ENCODE measurements at regions not wholly inside any gene's neighbourhood (a gene's known extent, or its start where the extent isn't known, plus 50 kb on each side); places are given as distances from the start of the nearest gene placed in this dataset.
A peak's percentile ranks its signal among the peaks of the same experiment; 100 is the strongest.

GRCh38 chr1:219521325-219521724, 91.6 kb downstream of the ZC3H11B start:
- H3K27me3 ChIP-seq (replicated peaks; ENCODE audit: control insufficient read depth, insufficient read depth, low read length) = no peaks in the 10 kb centered on the region
- H3K4me1 ChIP-seq (ENCODE audit: control insufficient read depth, insufficient read depth, low read length) = peaks cover 26% of the 10 kb centered on the region
- peak overlapping the region; percentile 60 for H3K9ac ChIP-seq (ENCODE audit: low read length)
- peaks cover 3% of the 10 kb centered on the region for H3K9me3 ChIP-seq (ENCODE audit: control insufficient read depth, low read length)
- H3K4me3 ChIP-seq (ENCODE audit: low read length) = no peak overlapping the region
- H3K36me3 ChIP-seq (ENCODE audit: control insufficient read depth, insufficient read depth, low read length, severe bottlenecking) = no peaks in the 10 kb centered on the region
- DNase-seq (ENCODE audit: low read depth) = no peak

- H3K27me3 ChIP-seq (replicated peaks; ENCODE audit: control insufficient read depth, insufficient read depth, low read length) = no peaks in the 10 kb centered on the region
- no peaks in the 10 kb centered on the region for H3K36me3 ChIP-seq (ENCODE audit: control insufficient read depth, insufficient read depth, low read length, severe bottlenecking)
- no peak for DNase-seq (ENCODE audit: low read depth)
- H3K4me3 ChIP-seq (ENCODE audit: low read length) = no peak overlapping the region
- peaks cover 26% of the 10 kb centered on the region for H3K4me1 ChIP-seq (ENCODE audit: control insufficient read depth, insufficient read depth, low read length)
- H3K9ac ChIP-seq (ENCODE audit: low read length) = no peak overlapping the region
- H3K9me3 ChIP-seq (ENCODE audit: control insufficient read depth, low read length) = no peaks in the 10 kb centered on the region
Measured at GRCh38 chr1:219520241-219520640, 92.7 kb downstream of the ZC3H11B start.

DNA sequence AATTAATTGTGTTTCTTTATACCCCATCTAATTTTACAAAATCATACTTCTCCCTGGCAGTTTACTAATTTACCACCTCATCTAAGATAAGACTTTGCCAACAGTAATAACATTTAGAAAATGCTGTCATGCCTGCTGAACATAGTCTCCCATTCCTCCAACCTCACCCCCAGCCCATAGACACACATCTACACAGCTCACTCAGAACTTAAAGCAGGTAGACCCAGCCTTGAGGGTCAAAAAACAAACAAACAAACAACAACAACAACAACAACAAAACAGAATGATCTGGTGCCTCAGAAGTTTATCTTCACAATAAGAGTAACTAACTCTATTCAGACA, 94.0 kb downstream of the ZC3H11B start:
- Histone ChIP-seq H3K4me1 (ENCODE audit: control insufficient read depth, insufficient read depth, low read length) (peaks cover 26% of the 10 kb centered on the region), H3K4me3 (ENCODE audit: low read length) (no peak overlapping the region), H3K9ac (ENCODE audit: low read length) (no peak overlapping the region), H3K9me3 (ENCODE audit: control insufficient read depth, low read length) (peaks cover 2% of the 10 kb centered on the region), H3K27me3 (replicated peaks; ENCODE audit: control insufficient read depth, insufficient read depth, low read length) (no peaks in the 10 kb centered on the region), H3K36me3 (ENCODE audit: control insufficient read depth, insufficient read depth, low read length, severe bottlenecking) (no peaks in the 10 kb centered on the region)
- DNase-seq (ENCODE audit: low read depth) = peak; percentile 2

GRCh38 chr1:219518168-219518906, 94.6 kb downstream of the ZC3H11B start:
- H3K36me3 ChIP-seq (ENCODE audit: control insufficient read depth, insufficient read depth, low read length, severe bottlenecking) = no peaks in the 10 kb centered on the region
- H3K27me3 ChIP-seq (replicated peaks; ENCODE audit: control insufficient read depth, insufficient read depth, low read length) = no peaks in the 10 kb centered on the region
- peaks cover 26% of the 10 kb centered on the region for H3K4me1 ChIP-seq (ENCODE audit: control insufficient read depth, insufficient read depth, low read length)
- DNase-seq (ENCODE audit: low read depth) = peak; percentile 73
- H3K9me3 ChIP-seq (ENCODE audit: control insufficient read depth, low read length) = peaks cover 2% of the 10 kb centered on the region
- no peak overlapping the region for H3K9ac ChIP-seq (ENCODE audit: low read length)
- no peak overlapping the region for H3K4me3 ChIP-seq (ENCODE audit: low read length)

DNA sequence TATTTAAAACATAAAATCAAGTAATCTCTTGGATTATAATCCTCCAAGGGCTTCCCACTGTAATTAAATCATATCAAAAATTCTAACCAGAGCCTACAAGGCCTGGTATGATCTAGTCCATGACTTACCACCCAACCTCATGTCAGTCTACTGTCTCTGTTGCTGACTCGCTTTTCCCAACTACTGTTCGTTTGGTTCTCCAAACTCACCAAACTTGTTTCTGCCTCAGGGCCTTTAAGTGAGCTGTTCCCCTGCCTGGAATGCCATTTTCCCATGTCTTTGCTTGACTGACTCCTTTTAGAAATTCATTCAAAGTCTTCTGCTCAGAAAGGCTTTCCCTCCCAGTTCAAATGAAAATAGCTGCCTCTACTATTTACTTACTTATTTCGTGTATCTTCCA, 95.9 kb downstream of the ZC3H11B start:
- no peaks in the 10 kb centered on the region for H3K27me3 ChIP-seq (replicated peaks; ENCODE audit: control insufficient read depth, insufficient read depth, low read length)
- H3K9ac ChIP-seq (ENCODE audit: low read length) = no peak overlapping the region
- no peak for DNase-seq (ENCODE audit: low read depth)
- H3K4me1 ChIP-seq (ENCODE audit: control insufficient read depth, insufficient read depth, low read length) = peaks cover 26% of the 10 kb centered on the region
- no peak overlapping the region for H3K4me3 ChIP-seq (ENCODE audit: low read length)
- no peaks in the 10 kb centered on the region for H3K36me3 ChIP-seq (ENCODE audit: control insufficient read depth, insufficient read depth, low read length, severe bottlenecking)
- H3K9me3 ChIP-seq (ENCODE audit: control insufficient read depth, low read length) = peaks cover 2% of the 10 kb centered on the region

DNA sequence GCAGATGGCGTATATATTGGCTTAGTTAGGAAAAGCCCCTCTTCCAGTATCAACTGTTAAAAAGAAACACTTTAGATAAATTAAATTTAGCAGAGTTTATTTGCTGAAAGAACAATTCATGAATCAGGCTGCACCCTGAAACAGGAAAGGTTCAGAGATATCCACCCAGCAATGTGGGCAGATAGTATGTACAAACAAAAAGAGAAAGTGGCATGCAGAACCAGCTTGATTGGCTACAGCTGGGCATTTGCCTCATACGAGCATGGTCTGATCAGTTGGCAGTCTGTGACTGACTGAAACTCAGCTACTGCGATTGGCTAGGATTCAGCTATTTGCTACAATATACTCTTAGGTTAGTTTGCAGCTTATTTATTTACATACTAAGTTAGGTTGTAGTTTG, 98.2 kb downstream of the ZC3H11B start:
- Histone ChIP-seq H3K9me3 (ENCODE audit: control insufficient read depth, low read length) (peaks cover 2% of the 10 kb centered on the region), H3K36me3 (ENCODE audit: control insufficient read depth, insufficient read depth, low read length, severe bottlenecking) (no peaks in the 10 kb centered on the region), H3K4me1 (ENCODE audit: control insufficient read depth, insufficient read depth, low read length) (peaks cover 10% of the 10 kb centered on the region)

DNA sequence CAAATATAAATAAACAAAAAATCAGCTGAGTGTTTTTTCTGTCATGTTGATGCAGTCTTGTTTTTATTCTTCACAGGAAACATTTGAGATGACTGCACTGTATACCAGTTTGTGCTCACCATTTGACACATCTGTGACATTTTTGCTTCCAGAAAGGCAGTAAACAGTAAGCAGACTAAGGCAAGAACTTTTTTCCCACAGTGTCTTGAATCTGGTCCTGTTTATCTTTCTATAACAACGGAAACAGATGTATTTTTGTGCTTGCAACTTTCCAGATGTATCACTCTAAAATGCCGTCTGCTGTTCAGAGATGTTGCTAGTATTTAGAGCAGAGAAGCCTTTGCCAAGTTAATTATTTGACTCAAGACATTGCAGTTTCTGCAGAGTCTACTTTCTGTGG, 105.5 kb downstream of the ZC3H11B start:
- Histone ChIP-seq H3K36me3 (ENCODE audit: control insufficient read depth, insufficient read depth, low read length, severe bottlenecking) (no peaks in the 10 kb centered on the region), H3K4me3 (ENCODE audit: low read length) (no peak overlapping the region), H3K27me3 (replicated peaks; ENCODE audit: control insufficient read depth, insufficient read depth, low read length) (no peaks in the 10 kb centered on the region), H3K9me3 (ENCODE audit: control insufficient read depth, low read length) (no peaks in the 10 kb centered on the region), H3K9ac (ENCODE audit: low read length) (no peak overlapping the region), H3K4me1 (ENCODE audit: control insufficient read depth, insufficient read depth, low read length) (peaks cover 9% of the 10 kb centered on the region)
- DNase-seq (ENCODE audit: low read depth) = peak; percentile 37

More for the DNA sequence above, 98.2 kb downstream of the ZC3H11B start:
- H3K4me3 ChIP-seq (ENCODE audit: low read length) = no peak overlapping the region
- no peaks in the 10 kb centered on the region for H3K27me3 ChIP-seq (replicated peaks; ENCODE audit: control insufficient read depth, insufficient read depth, low read length)
- no peak overlapping the region for H3K9ac ChIP-seq (ENCODE audit: low read length)
- no peak for DNase-seq (ENCODE audit: low read depth)

- DNase-seq (ENCODE audit: low read depth) = no peak
- Histone ChIP-seq H3K4me1 (ENCODE audit: control insufficient read depth, insufficient read depth, low read length) (peaks cover 9% of the 10 kb centered on the region), H3K27me3 (replicated peaks; ENCODE audit: control insufficient read depth, insufficient read depth, low read length) (no peaks in the 10 kb centered on the region), H3K4me3 (ENCODE audit: low read length) (no peak overlapping the region), H3K9me3 (ENCODE audit: control insufficient read depth, low read length) (no peaks in the 10 kb centered on the region), H3K9ac (ENCODE audit: low read length) (no peak overlapping the region), H3K36me3 (ENCODE audit: control insufficient read depth, insufficient read depth, low read length, severe bottlenecking) (no peaks in the 10 kb centered on the region)
Measured at GRCh38 chr1:219506936-219507335, 106.0 kb downstream of the ZC3H11B start.

GRCh38 chr1:219506473-219506899, 106.4 kb downstream of the ZC3H11B start:
- Histone ChIP-seq H3K27me3 (replicated peaks; ENCODE audit: control insufficient read depth, insufficient read depth, low read length) (no peaks in the 10 kb centered on the region), H3K4me1 (ENCODE audit: control insufficient read depth, insufficient read depth, low read length) (peaks cover 13% of the 10 kb centered on the region), H3K36me3 (ENCODE audit: control insufficient read depth, insufficient read depth, low read length, severe bottlenecking) (no peaks in the 10 kb centered on the region), H3K4me3 (ENCODE audit: low read length) (no peak overlapping the region), H3K9ac (ENCODE audit: low read length) (no peak overlapping the region), H3K9me3 (ENCODE audit: control insufficient read depth, low read length) (no peaks in the 10 kb centered on the region)
- no peak for DNase-seq (ENCODE audit: low read depth)

DNA sequence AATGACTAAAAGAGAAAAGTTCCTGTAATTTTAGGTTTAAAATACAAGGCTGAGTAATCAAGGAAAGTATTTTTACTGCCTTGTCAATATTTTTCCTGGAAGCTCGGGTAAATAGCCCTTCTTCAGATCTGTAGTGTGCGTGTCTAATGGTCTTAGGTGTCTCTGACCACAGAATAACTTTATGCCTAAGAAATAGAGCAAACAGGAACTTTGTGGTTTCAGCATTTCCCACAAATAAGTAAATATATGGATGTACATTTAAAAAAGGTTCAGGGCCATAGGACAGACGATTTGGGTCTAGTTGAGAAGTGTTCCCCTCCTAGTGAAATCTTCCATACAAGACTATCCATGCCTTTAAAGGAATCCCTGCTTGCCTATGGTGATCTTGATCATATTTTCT, 107.0 kb downstream of the ZC3H11B start:
- no peak overlapping the region for H3K9ac ChIP-seq (ENCODE audit: low read length)
- no peaks in the 10 kb centered on the region for H3K27me3 ChIP-seq (replicated peaks; ENCODE audit: control insufficient read depth, insufficient read depth, low read length)
- peaks cover 13% of the 10 kb centered on the region for H3K4me1 ChIP-seq (ENCODE audit: control insufficient read depth, insufficient read depth, low read length)
- no peak overlapping the region for H3K4me3 ChIP-seq (ENCODE audit: low read length)
- no peaks in the 10 kb centered on the region for H3K36me3 ChIP-seq (ENCODE audit: control insufficient read depth, insufficient read depth, low read length, severe bottlenecking)
- H3K9me3 ChIP-seq (ENCODE audit: control insufficient read depth, low read length) = no peaks in the 10 kb centered on the region
- no peak for DNase-seq (ENCODE audit: low read depth)

DNA sequence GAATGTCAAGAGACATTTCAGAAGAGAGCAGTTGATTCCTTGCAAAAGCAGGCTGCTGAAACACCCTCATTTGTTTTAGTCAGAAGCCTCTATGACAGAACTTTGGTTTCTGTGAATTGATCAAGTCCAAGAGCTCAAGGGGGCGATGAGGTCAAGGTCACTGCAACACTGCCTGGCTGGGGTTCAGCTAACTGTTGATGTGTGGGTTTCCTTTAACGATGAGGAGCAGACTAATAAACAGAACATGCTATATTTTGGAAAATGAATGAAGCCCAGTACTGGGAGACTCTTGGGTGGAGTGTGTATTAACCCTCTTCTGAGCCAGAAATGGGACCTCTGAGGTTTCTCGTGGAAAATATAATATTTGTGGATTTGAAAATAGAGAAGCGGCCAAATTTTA, 109.3 kb downstream of the ZC3H11B start:
- no peak for DNase-seq (ENCODE audit: low read depth)
- H3K36me3 ChIP-seq (ENCODE audit: control insufficient read depth, insufficient read depth, low read length, severe bottlenecking) = no peaks in the 10 kb centered on the region
- H3K4me3 ChIP-seq (ENCODE audit: low read length) = no peak overlapping the region
- H3K9ac ChIP-seq (ENCODE audit: low read length) = no peak overlapping the region
- no peaks in the 10 kb centered on the region for H3K9me3 ChIP-seq (ENCODE audit: control insufficient read depth, low read length)
- H3K27me3 ChIP-seq (replicated peaks; ENCODE audit: control insufficient read depth, insufficient read depth, low read length) = no peaks in the 10 kb centered on the region
- peaks cover 35% of the 10 kb centered on the region for H3K4me1 ChIP-seq (ENCODE audit: control insufficient read depth, insufficient read depth, low read length)

GRCh38 chr1:219500327-219500897, 112.5 kb downstream of the ZC3H11B start:
- no peak for DNase-seq (ENCODE audit: low read depth)
- Histone ChIP-seq H3K27me3 (replicated peaks; ENCODE audit: control insufficient read depth, insufficient read depth, low read length) (no peaks in the 10 kb centered on the region), H3K9me3 (ENCODE audit: control insufficient read depth, low read length) (no peaks in the 10 kb centered on the region)

More at GRCh38 chr1:219500327-219500897, 112.5 kb downstream of the ZC3H11B start:
- peaks cover 44% of the 10 kb centered on the region for H3K4me1 ChIP-seq (ENCODE audit: control insufficient read depth, insufficient read depth, low read length)
- H3K4me3 ChIP-seq (ENCODE audit: low read length) = no peak overlapping the region
- H3K9ac ChIP-seq (ENCODE audit: low read length) = no peak overlapping the region
- H3K36me3 ChIP-seq (ENCODE audit: control insufficient read depth, insufficient read depth, low read length, severe bottlenecking) = no peaks in the 10 kb centered on the region
